Stomach smooth muscle (tissue), 2 donors: ENCODE measurements at regions not wholly inside any gene's neighbourhood (a gene's known extent, or its start where the extent isn't known, plus 50 kb on each side); places are given as distances from the start of the nearest gene placed in this dataset.

Experiments used
- H3K27ac ChIP-seq: one replicate; pipeline ENCODE4 v1.7.0; 2013; ENCODE audit warnings: mild to moderate bottlenecking, low read length, inconsistent platforms
- H3K27me3 ChIP-seq, 2 donors: one replicate each; pipeline ENCODE4 v1.7.0; 2013; ENCODE audit warnings: low read length in 2 of 2; ENCODE audit not compliant: insufficient read depth in 2 of 2, control insufficient read depth in 1 of 2
- H3K36me3 ChIP-seq, 2 donors: one replicate each; pipeline ENCODE4 v1.7.0; 2013; ENCODE audit warnings: low read length in 2 of 2; ENCODE audit not compliant: control insufficient read depth in 2 of 2, insufficient read depth in 2 of 2
- H3K4me1 ChIP-seq: one replicate; pipeline ENCODE4 v1.7.0; 2013; ENCODE audit warnings: low read length; ENCODE audit not compliant: control insufficient read depth, insufficient read depth
- H3K4me3 ChIP-seq, 2 donors: one replicate each; pipeline ENCODE4 v1.7.0; 2013; ENCODE audit warnings: low read length in 2 of 2
- H3K9ac ChIP-seq, 2 donors: one replicate each; pipeline ENCODE4 v1.7.0; 2013; ENCODE audit warnings: low read length in 2 of 2, mild to moderate bottlenecking in 1 of 2
- H3K9me3 ChIP-seq, 2 donors: one replicate each; pipeline ENCODE4 v1.7.0; 2013; ENCODE audit warnings: low read length in 2 of 2; ENCODE audit not compliant: control insufficient read depth in 2 of 2
- donor health status: healthy.
- donor health status: Pancreatic carcinoma.

DNA sequence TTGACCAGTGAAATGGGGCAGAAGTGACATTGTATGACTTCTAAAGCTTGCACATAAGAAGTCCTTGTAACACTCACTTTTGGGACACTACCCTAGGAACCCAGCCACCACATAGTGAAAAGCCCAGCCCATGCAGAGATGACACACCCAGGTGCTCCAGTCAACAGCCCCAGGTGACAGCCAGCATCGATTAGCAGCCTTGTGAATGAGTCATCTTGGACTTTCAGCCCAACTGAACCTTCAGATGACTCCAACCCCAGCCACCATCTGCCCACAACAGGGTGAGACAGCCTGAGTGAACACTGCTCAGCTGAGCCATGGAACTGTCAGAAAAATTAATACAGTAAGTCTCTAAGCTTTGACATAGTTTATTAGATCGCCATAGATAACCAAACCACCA, 458.6 kb downstream of the ZSWIM6 start:
- Histone ChIP-seq H3K9me3 (no peaks in the 10 kb centered on the region), H3K27me3 (no peaks in the 10 kb centered on the region), H3K9ac (no peak overlapping the region), H3K4me1 (no peaks in the 10 kb centered on the region), H3K27ac (no peak overlapping the region), H3K4me3 (no peak overlapping the region), H3K36me3 (no peaks in the 10 kb centered on the region)

DNA sequence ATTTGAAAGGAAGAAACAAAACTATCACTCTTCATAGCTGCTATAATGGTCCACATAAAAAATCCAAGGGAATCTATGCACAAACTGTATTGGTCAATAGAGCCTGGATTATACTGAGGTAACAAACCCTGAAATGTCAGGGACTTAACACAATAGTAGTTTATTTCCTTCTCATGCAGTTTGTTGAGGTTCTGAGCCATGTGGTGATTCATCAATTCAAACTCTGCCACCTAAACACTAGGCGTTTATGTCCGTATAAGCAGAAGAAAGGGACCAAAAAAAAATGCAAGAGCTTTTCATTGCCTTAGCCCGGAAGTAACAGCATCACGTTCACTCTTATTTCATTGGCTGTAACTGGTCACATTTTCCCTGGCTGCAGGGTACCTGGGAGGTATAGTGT, 464.7 kb downstream of the ZSWIM6 start:
- Histone ChIP-seq H3K27me3 (no peaks in the 10 kb centered on the region), H3K36me3 (no peaks in the 10 kb centered on the region), H3K9ac (no peak overlapping the region), H3K9me3 (no peaks in the 10 kb centered on the region), H3K4me1 (no peaks in the 10 kb centered on the region), H3K27ac (no peak overlapping the region), H3K4me3 (no peak overlapping the region)

DNA sequence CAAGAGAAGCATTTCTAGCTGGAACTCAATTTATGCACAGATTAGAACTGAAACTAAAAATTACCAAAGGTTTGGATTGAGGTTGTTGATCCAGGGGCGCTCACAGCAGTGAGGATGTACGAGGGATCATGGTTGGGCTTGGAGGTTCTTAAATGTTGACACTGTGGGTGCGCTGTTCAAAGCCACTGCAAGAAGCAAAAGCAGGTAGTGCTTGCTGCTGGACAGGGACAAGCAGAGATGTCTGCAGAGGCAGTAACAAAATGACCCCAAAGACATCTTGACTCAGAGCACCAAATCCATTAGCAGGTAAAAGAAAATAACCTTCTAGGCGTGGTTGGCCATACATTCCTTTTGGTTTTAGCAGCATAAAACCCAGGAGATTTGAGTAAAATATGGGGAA, 468.4 kb downstream of the ZSWIM6 start:
- Histone ChIP-seq H3K4me1 (no peaks in the 10 kb centered on the region), H3K9ac (no peak overlapping the region), H3K4me3 (no peak overlapping the region), H3K27ac (no peak overlapping the region), H3K27me3 (no peaks in the 10 kb centered on the region), H3K9me3 (no peaks in the 10 kb centered on the region), H3K36me3 (no peaks in the 10 kb centered on the region)

DNA sequence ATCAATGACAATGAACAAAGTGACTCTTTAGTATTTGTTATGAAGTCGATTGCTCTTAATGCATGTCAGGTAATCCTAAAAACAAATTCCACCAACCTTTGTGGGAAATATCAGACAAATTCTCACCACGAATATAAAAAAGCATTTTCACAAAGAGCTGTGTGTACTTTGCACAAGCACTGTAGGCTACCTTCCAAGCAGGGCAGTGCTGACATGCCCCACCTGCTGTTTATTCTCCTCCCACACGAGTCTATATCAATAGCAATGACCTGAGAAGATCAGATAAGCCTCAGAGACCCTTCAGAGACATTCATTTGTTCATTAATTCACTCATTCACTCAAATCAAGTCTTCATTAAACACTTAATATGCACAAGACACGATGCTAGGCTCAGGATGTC, 469.1 kb downstream of the ZSWIM6 start:
- H3K27ac ChIP-seq = no peak overlapping the region
- no peaks in the 10 kb centered on the region for H3K9me3 ChIP-seq
- H3K9ac ChIP-seq = no peak overlapping the region
- no peak overlapping the region for H3K4me3 ChIP-seq
- H3K27me3 ChIP-seq = no peaks in the 10 kb centered on the region
- no peaks in the 10 kb centered on the region for H3K36me3 ChIP-seq
- H3K4me1 ChIP-seq = no peaks in the 10 kb centered on the region

DNA sequence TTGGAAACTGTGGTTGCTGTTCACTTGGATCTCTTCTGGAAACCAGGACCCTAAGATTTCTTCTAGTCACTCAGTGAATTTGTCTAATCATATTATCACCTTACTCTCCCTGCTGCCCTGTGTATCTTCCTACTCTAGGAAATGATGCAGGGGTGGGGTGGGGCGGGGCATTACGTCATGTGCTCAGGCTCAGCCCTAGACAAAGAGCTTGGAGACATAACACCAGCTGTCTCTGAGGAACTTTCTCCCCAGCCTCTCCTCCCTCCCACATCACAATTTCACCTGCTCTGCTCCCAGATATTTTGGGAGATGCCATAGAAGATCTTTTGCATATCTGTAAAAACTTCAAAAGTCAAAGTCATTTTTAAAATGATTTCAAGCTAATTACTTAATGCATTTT, 470.4 kb downstream of the ZSWIM6 start:
- Histone ChIP-seq H3K27ac (no peak overlapping the region), H3K4me1 (no peaks in the 10 kb centered on the region), H3K4me3 (no peak overlapping the region), H3K9ac (no peak overlapping the region), H3K9me3 (no peaks in the 10 kb centered on the region), H3K27me3 (no peaks in the 10 kb centered on the region), H3K36me3 (no peaks in the 10 kb centered on the region)

DNA sequence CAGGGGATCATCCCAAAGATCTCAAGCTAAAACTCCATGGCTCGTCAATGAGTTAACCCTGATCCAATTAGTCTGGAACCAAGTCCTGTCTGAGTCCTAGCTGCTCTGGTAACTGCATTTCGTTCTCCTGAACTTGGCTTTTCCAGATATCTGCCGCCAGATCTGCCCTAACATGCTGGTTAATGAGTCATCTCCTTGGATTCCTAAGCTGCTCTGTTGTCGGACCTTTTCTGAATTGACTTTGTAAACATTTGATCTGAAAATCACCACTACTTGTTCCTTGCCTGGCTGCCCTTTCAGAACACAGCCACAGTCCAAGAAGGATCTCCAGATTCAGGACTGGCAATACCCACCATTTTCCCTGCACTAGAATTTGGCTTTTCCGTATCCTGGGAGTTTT, 473.0 kb downstream of the ZSWIM6 start:
- Histone ChIP-seq H3K27me3 (no peaks in the 10 kb centered on the region), H3K27ac (no peak overlapping the region), H3K36me3 (no peaks in the 10 kb centered on the region), H3K4me3 (no peak overlapping the region), H3K9ac (no peak overlapping the region), H3K4me1 (no peaks in the 10 kb centered on the region), H3K9me3 (no peaks in the 10 kb centered on the region)

DNA sequence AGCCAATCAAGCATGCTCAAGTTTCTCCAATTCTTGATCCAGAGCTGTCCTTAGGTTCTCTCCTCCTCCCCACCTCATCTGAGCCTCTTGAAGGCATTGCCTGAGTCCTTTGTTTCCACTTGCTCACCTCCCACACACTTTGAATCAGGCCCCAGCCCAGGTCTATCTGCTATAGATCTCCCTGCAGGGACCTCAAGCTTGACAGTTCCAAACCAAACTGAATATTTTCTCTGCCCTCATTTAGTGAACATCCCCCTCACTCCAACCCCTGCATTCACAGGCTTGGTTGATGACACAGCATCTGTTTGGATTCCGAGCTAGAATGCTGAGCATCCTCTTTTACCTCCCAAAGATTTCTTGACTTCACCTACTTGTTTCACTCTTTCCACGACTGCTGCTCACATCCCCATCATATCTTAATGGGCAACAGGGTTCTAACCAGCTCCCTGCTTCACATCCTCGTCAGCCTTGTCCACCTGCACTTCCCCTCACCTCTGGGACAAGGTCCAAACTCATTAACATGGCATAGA, 474.5 kb downstream of the ZSWIM6 start:
- Histone ChIP-seq H3K9me3 (no peaks in the 10 kb centered on the region), H3K27ac (no peak overlapping the region), H3K9ac (no peak overlapping the region), H3K4me1 (no peaks in the 10 kb centered on the region), H3K36me3 (no peaks in the 10 kb centered on the region), H3K4me3 (no peak overlapping the region), H3K27me3 (peaks cover 0 to under 1% of the 10 kb centered on the region in 2 donors)

GRCh38 chr5:61808091-61808490, 476.0 kb downstream of the ZSWIM6 start:
- Histone ChIP-seq H3K27me3 (peaks cover 0 to 2% of the 10 kb centered on the region in 2 donors), H3K27ac (no peak overlapping the region), H3K36me3 (no peaks in the 10 kb centered on the region), H3K9me3 (no peaks in the 10 kb centered on the region), H3K4me3 (no peak overlapping the region), H3K4me1 (no peaks in the 10 kb centered on the region), H3K9ac (no peak overlapping the region)

GRCh38 chr5:61808909-61809308, 476.9 kb downstream of the ZSWIM6 start:
- no peak overlapping the region for H3K27ac ChIP-seq
- H3K36me3 ChIP-seq = no peaks in the 10 kb centered on the region
- H3K4me3 ChIP-seq = no peak overlapping the region
- no peaks in the 10 kb centered on the region for H3K4me1 ChIP-seq
- H3K9me3 ChIP-seq = no peaks in the 10 kb centered on the region
- H3K9ac ChIP-seq = no peak overlapping the region
- peaks cover 0 to 2% of the 10 kb centered on the region in 2 donors for H3K27me3 ChIP-seq

GRCh38 chr5:61809651-61810050, 477.6 kb downstream of the ZSWIM6 start:
- H3K27ac ChIP-seq = no peak overlapping the region
- H3K36me3 ChIP-seq = no peaks in the 10 kb centered on the region
- H3K9me3 ChIP-seq = no peaks in the 10 kb centered on the region
- no peak overlapping the region for H3K9ac ChIP-seq
- H3K4me1 ChIP-seq = no peaks in the 10 kb centered on the region
- peaks cover 0 to 2% of the 10 kb centered on the region in 2 donors for H3K27me3 ChIP-seq
- H3K4me3 ChIP-seq = no peak overlapping the region

- Histone ChIP-seq H3K9ac (no peak overlapping the region), H3K27ac (no peak overlapping the region), H3K4me3 (no peak overlapping the region), H3K27me3 (peaks cover 0 to 2% of the 10 kb centered on the region in 2 donors), H3K36me3 (no peaks in the 10 kb centered on the region), H3K9me3 (no peaks in the 10 kb centered on the region), H3K4me1 (no peaks in the 10 kb centered on the region)
Measured at GRCh38 chr5:61811052-61811451, 479.0 kb downstream of the ZSWIM6 start.
